Lower lobe of right lung (tissue), 2 donors: ENCODE measurements at regions not wholly inside any gene's neighbourhood (a gene's known extent, or its start where the extent isn't known, plus 50 kb on each side); places are given as distances from the start of the nearest gene placed in this dataset.
"Not testable (repeated sequence)": the region's sequence is repeated elsewhere in the genome, so short reads cannot be mapped to it uniquely, and the experiment has no call there.

Experiments used
- ATAC-seq, 2 donors: fragments of 200-7000 bp; cut with Tn5 transposase; one replicate each; pipeline ENCODE4 v1.9.1; 2020 to 2022; ENCODE audit warnings: mild to moderate bottlenecking in 2 of 2, moderate library complexity in 2 of 2
- DNase-seq: peaks from one replicate; pipeline ENCODE4 v3.0.0-alpha.2; 2020
- H3K27ac ChIP-seq: fragments of 200-600 bp; one replicate; pipeline ENCODE4 v1.8.0; 2022
- H3K27me3 ChIP-seq: fragments of 200-600 bp; one replicate; pipeline ENCODE4 v1.8.0; 2022; ENCODE audit warnings: low read depth
- H3K36me3 ChIP-seq: fragments of 200-600 bp; one replicate; pipeline ENCODE4 v1.8.0; 2022; ENCODE audit warnings: mild to moderate bottlenecking
- H3K4me1 ChIP-seq: fragments of 200-600 bp; one replicate; pipeline ENCODE4 v1.8.0; 2022
- H3K4me3 ChIP-seq: fragments of 200-600 bp; one replicate; pipeline ENCODE4 v1.8.0; 2022; ENCODE audit warnings: mild to moderate bottlenecking
- H3K9me3 ChIP-seq: fragments of 200-600 bp; one replicate; pipeline ENCODE4 v1.8.0; 2022
- intact Hi-C: fragments of 100-400 bp; cut with DNase I; formaldehyde crosslinking; loops from one replicate; pipeline ENCODE4 v1.11.0; 2022
- TF ChIP-seq, protein P1 (sequence below): fragments of 200-600 bp; IDR thresholded peaks from one replicate; pipeline ENCODE4 v1.8.0; 2022; ENCODE audit warnings: antibody characterized with exemption, mild to moderate bottlenecking
- donor health status: DM: no; HTN: yes; CAD: no; lungs with severe emphysema.

DNA sequence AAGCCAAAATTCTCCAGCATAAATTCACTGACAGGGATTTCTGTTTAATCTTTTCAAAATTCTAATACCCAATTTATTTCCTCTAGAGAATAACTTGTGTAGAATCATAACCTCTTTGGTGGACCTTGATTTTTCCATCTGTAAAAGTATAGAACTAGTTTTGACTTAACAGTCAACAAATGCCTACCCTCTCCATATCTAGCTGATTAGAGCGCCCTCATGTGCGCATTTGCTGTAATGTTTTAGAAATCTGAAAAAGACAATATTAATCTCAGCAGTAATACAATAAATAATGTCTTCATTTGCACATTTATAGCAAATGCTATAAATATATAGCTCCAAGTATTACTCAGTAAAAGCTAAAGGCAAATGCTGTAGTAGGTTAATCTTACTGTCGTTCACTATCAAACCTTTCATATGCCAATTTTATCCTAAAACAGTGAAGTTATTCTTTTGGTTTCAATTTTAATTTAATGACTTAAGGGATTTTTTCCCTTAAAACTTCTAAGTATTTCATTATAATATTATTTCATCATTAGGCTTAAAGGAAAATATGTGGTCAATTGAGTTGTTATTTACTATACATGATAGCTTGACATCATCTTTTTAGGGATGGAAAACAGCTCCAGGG is 153.6 kb upstream of the EFCAB3 start:
- H3K36me3 ChIP-seq, H3K4me3 ChIP-seq, H3K27me3 ChIP-seq, ATAC-seq, DNase-seq, intact Hi-C loops, H3K4me1 ChIP-seq, H3K27ac ChIP-seq, H3K9me3 ChIP-seq: not testable (repeated sequence)
- TF ChIP-seq, protein P1, sequence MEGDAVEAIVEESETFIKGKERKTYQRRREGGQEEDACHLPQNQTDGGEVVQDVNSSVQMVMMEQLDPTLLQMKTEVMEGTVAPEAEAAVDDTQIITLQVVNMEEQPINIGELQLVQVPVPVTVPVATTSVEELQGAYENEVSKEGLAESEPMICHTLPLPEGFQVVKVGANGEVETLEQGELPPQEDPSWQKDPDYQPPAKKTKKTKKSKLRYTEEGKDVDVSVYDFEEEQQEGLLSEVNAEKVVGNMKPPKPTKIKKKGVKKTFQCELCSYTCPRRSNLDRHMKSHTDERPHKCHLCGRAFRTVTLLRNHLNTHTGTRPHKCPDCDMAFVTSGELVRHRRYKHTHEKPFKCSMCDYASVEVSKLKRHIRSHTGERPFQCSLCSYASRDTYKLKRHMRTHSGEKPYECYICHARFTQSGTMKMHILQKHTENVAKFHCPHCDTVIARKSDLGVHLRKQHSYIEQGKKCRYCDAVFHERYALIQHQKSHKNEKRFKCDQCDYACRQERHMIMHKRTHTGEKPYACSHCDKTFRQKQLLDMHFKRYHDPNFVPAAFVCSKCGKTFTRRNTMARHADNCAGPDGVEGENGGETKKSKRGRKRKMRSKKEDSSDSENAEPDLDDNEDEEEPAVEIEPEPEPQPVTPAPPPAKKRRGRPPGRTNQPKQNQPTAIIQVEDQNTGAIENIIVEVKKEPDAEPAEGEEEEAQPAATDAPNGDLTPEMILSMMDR = peak; percentile 25

DNA sequence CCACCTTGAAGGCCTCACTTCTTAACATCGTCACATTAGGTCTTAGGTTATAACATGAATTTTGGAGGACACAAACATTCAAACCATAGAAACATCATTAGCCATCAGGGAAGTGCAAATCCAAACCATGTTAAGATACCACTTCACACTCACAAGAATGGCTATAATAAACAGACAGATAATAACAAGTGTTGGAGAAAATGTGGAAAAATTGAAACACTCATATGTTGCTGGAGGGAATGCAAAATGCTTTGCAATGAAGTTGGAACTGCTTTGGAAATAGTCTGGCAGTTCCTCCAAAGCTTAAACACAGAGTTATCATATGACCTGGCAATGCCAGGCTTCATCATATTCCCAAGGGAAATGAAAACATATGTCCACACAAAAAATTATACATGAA is 156.8 kb upstream of the EFCAB3 start:
- H3K9me3 ChIP-seq, intact Hi-C loops, H3K36me3 ChIP-seq: not testable (repeated sequence)

DNA sequence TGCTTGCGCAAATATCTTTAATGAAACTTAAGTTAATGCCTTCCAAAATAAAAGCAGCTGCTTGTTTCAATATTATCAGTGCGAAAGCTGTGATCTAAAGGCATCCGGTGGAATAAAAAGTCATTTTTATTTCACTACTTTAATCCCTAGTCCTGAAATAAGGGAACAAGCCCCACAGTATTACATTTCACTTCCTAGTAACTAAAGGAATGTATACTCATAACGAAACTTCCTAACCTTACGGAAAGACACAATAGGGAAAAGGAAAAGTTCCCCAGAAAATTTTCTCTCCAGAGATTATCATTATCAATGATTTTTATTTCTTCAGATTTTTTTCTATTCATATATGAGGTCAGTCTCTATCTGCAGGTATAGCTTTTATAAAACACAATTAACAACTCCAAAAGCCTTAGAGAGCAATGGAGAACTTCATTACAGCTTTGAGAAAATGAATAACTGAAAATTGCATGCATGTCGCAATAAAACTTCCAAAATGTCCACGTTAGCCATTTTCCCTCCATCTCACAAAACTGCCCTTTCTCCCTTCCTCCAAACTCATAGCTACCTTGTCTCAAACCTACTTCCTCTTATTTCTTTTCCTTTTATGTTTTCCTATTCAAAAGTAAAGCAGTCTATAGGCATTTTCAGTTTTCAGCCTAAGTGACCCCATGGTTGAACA is 154.3 kb upstream of the MED13 start:
- Histone ChIP-seq H3K4me1 (no peaks in the 10 kb centered on the region), H3K4me3 (no peak overlapping the region), H3K27me3 (no peaks in the 10 kb centered on the region), H3K27ac (no peak overlapping the region), H3K36me3 (no peaks in the 10 kb centered on the region), H3K9me3 (no peaks in the 10 kb centered on the region)
- ATAC-seq (no peak), DNase-seq (no peak)
- TF ChIP-seq, protein P1 = no peak
- intact Hi-C loops = no loop called here

More for the DNA sequence above, 156.8 kb upstream of the EFCAB3 start:
- not testable (repeated sequence) for H3K27ac ChIP-seq, DNase-seq, ATAC-seq, H3K4me1 ChIP-seq, H3K4me3 ChIP-seq, H3K27me3 ChIP-seq

DNA sequence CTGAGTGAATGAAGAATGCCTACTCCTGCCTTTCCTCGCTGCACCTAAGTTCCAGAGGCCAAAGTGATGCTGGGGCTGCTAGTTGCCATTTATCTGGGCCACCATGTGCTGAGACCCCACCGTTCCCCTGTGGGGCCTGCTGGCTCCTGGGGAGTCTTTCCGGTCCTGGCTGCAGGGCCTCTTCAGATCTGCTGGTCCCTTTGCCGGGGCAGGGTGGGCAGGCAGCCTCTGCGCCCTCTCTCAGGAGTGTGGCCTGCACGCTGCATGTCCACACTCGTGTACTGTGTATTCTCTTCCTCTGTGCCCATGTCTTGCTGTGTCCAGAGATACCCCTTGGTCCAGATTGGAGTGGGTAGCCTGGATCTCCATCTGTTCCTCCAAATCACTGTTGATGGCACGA is 151.8 kb upstream of the MED13 start:
- no peak for ATAC-seq
- Histone ChIP-seq H3K27me3 (no peaks in the 10 kb centered on the region), H3K36me3 (no peaks in the 10 kb centered on the region), H3K4me1 (no peaks in the 10 kb centered on the region), H3K27ac (no peak overlapping the region), H3K4me3 (no peak overlapping the region), H3K9me3 (no peaks in the 10 kb centered on the region)
- intact Hi-C loops = no loop called here
- DNase-seq = no peak
- TF ChIP-seq, protein P1 = no peak

DNA sequence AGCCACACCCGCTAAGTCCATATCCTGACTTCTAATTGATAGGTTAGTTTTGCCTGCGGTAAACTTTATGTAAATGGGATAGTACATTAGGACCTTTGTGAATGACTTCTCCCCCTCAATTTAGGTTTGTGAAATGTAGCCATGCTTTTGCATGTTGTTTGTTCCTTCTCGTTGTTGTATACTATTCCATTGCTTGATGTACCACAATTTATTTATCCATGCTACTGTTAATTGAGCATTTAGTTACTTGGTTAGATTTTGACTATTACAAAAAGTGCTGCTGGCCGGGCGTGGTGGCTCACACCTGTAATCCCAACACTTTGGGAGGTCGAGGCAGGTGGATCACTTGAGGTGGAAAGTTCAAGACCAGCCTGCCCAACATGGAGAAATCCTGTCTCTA is 150.8 kb upstream of the MED13 start:
- ATAC-seq, H3K9me3 ChIP-seq, DNase-seq, H3K27me3 ChIP-seq, H3K4me1 ChIP-seq, H3K4me3 ChIP-seq, H3K27ac ChIP-seq, intact Hi-C loops, H3K36me3 ChIP-seq: not testable (repeated sequence)

DNA sequence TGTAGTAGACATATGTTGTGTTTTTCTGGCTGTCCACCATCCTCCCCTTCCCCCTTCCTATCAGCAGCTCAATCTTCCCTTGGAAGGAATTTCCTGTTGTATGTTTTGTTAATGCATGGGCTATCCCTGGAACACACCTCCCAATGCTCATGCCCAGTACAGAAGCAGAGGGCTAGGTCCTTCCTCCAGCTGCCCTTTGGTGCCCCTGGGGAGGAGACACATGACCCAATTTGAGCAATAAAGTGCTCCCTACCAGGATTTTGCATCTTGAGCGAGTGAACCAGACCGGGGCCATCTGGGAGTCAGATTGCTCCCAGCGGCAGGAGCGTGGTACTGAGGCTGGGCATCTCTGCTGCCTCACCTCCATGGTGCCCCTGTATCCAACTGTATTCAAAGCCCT is 141.5 kb upstream of the MED13 start:
- Histone ChIP-seq H3K27ac (no peak overlapping the region), H3K4me1 (no peaks in the 10 kb centered on the region), H3K27me3 (no peaks in the 10 kb centered on the region), H3K36me3 (no peaks in the 10 kb centered on the region), H3K4me3 (no peak overlapping the region), H3K9me3 (no peaks in the 10 kb centered on the region)
- DNase-seq = no peak
- no peak for ATAC-seq
- intact Hi-C loops = no loop called here
- TF ChIP-seq, protein P1 = no peak

DNA sequence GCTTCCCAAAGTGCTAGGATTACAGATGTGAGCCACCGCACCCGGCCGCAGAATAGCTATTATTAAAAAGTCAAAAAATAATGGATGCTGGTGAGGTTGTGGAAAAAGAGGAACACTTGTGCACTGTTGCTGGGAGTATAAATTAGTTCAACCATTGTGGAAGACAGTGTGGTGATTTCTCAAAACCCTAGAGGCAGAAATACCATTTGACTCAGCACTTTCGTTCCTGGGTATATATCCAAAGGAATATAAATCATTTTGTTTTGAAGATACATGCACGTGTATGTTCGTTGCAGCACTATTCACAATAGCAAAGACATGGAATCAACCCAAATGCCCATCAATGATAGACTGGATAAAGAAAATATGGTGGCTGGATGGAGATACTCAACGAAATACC is 132.1 kb upstream of the MED13 start:
- H3K36me3 ChIP-seq, H3K4me3 ChIP-seq, ATAC-seq, DNase-seq, H3K4me1 ChIP-seq, H3K9me3 ChIP-seq, intact Hi-C loops, H3K27me3 ChIP-seq, H3K27ac ChIP-seq: not testable (repeated sequence)

DNA sequence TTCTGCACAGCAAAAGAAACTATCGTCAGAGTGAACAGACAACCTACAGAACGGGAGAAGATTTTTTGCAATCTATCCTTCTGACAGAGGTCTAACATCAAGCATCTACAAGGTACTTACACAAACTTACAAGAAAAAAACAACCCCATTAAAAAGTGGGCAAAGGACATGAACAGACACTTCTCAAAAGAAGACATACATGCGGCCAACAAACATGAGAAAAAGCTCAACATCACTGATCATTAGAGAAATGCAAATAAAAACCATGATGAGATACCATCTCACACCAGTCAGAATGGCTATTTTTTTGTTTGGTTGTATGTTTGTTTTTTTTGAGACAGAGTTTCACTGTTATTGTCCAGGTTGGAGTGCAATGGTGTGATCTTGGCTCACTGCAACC is 131.5 kb upstream of the MED13 start:
- H3K27ac ChIP-seq, intact Hi-C loops, ATAC-seq, H3K4me1 ChIP-seq, H3K36me3 ChIP-seq, H3K9me3 ChIP-seq, H3K4me3 ChIP-seq, H3K27me3 ChIP-seq, DNase-seq: not testable (repeated sequence)
